ENCODE measurements at regions not wholly inside any gene's neighbourhood (a gene's known extent, or its start where the extent isn't known, plus 50 kb on each side); places are given as distances from the start of the nearest gene placed in this dataset.

DNA sequence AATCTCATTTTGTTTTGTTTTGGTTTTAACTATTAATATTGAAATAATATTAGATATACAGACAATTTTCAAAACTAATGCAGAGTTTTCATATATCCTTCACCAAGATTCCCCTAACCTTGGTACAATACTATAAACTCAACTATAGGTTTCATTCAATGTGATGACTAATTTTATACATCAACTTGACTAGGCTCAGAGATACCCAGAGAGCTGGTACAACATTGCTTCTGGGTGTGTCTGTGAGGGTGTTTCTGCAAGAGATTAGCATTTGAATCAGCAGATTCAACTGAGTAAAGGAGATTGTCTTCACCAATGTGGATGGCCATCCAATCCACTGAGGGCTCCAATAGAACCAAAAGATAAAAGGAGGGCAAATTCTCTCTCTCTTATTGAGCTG, 221.3 kb upstream of the CRIM1 start:
- TF ChIP-seq, protein P1, sequence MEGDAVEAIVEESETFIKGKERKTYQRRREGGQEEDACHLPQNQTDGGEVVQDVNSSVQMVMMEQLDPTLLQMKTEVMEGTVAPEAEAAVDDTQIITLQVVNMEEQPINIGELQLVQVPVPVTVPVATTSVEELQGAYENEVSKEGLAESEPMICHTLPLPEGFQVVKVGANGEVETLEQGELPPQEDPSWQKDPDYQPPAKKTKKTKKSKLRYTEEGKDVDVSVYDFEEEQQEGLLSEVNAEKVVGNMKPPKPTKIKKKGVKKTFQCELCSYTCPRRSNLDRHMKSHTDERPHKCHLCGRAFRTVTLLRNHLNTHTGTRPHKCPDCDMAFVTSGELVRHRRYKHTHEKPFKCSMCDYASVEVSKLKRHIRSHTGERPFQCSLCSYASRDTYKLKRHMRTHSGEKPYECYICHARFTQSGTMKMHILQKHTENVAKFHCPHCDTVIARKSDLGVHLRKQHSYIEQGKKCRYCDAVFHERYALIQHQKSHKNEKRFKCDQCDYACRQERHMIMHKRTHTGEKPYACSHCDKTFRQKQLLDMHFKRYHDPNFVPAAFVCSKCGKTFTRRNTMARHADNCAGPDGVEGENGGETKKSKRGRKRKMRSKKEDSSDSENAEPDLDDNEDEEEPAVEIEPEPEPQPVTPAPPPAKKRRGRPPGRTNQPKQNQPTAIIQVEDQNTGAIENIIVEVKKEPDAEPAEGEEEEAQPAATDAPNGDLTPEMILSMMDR (IDR thresholded peaks at IDR 0.05): no peak
- TF ChIP-seq POLR2A (IDR thresholded peaks at IDR 0.05): no peak

Measured in right lobe of liver (tissue), 4 donors.